Esophagus muscularis mucosa (tissue), 4 donors: ENCODE measurements at regions not wholly inside any gene's neighbourhood (a gene's known extent, or its start where the extent isn't known, plus 50 kb on each side); places are given as distances from the start of the nearest gene placed in this dataset.
"Not testable (repeated sequence)": the region's sequence is repeated elsewhere in the genome, so short reads cannot be mapped to it uniquely, and the experiment has no call there.

ENCODE experiments used
- DNase-seq: peaks from one replicate; pipeline ENCODE4 v3.0.0-alpha.2; 2017; ENCODE audit errors: extremely low spot score
- H3K27ac ChIP-seq, 4 donors: fragments of 200-600 bp; sonication (generic); replicated peaks in 1 of 4; 1 replicate in 3 of 4; 2 replicates in 1 of 4; pipeline ENCODE4 v1.5.1; 2016 to 2019; ENCODE audit warnings: mild to moderate bottlenecking in 1 of 4
- H3K27me3 ChIP-seq, 4 donors: fragments of 200-600 bp; sonication (generic); one replicate each; pipeline versions ENCODE4 v1.5.1 to v1.6.0; 2016 to 2019
- H3K36me3 ChIP-seq, 4 donors: fragments of 200-600 bp; sonication (generic); one replicate each; pipeline ENCODE4 v1.5.1; 2016 to 2019
- H3K4me1 ChIP-seq, 4 donors: fragments of 200-600 bp; sonication (generic); one replicate each; pipeline ENCODE4 v1.5.1; 2016 to 2019
- H3K4me3 ChIP-seq, 4 donors: fragments of 200-600 bp; sonication (generic); 1 replicate in 2 of 4; 2 replicates in 2 of 4; pipeline ENCODE4 v1.5.1; 2016 to 2019; ENCODE audit warnings: mild to moderate bottlenecking in 4 of 4, moderate library complexity in 1 of 4
- H3K9me3 ChIP-seq, 4 donors: fragments of 200-600 bp; sonication (generic); 1 replicate in 3 of 4; 2 replicates in 1 of 4; pipeline ENCODE4 v1.5.1; 2016 to 2019
- EP300 ChIP-seq: sonication (generic); formaldehyde crosslinking; IDR thresholded peaks from one replicate; pipeline ENCODE4 v1.6.1; 2017; ENCODE audit warnings: antibody characterized with exemption
- POLR2A ChIP-seq: fragments of 450-650 bp; IDR thresholded peaks from one replicate; pipeline ENCODE4 v1.6.1; 2017; ENCODE audit warnings: antibody characterized with exemption, moderate library complexity, mild to moderate bottlenecking, low read depth
- POLR2AphosphoS5 ChIP-seq, 2 donors: sonication (generic); formaldehyde crosslinking; IDR thresholded peaks; one replicate each; pipeline ENCODE4 v1.6.1; 2017; ENCODE audit warnings: antibody characterized with exemption in 2 of 2
- WGBS: methylation state at CpG from one replicate; pipeline ENCODE4 v1.1.5; 2018; 5-methylcytosine and 5-hydroxymethylcytosine counted together
- intact Hi-C: fragments of 100-400 bp; cut with DNase I; formaldehyde crosslinking; loops from one replicate; pipeline ENCODE4 v1.15.1; 2023
- TF ChIP-seq, protein P1 (sequence below), 3 experiments: fragments of 200-600 bp in 2 of 3; fragments of 450-650 bp in 1 of 3; sonication (generic) in 2 of 3; IDR thresholded peaks; one replicate each; pipeline ENCODE4 v1.5.1; 2017 to 2019; ENCODE audit warnings: antibody characterized with exemption in 3 of 3, mild to moderate bottlenecking in 2 of 3, moderate library complexity in 1 of 3

DNA sequence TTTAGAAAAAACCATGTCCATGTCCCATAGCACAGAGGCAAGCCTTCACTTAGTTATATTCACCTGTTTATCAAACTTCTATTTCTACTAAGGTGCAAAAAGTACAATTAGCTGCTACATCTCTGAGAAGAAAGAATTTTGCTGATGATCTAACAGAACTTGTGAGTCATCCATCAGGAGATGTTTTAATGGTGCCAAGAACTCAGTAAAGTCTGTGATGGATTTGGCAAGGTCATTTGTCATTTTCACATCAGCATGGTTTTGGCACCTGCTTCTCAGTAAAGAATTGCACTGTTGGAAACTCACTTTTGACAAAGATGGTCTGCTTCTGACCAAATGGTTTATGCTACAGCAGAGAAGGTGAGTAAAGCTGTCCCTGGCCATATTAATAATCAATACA lies 195.7 kb upstream of the TMEFF2 start:
- no peak for DNase-seq
- intact Hi-C loops: no loop called here
- H3K27me3 ChIP-seq: no peaks in the 10 kb centered on the region
- H3K9me3 ChIP-seq: no peaks in the 10 kb centered on the region
- no peaks in the 10 kb centered on the region for H3K4me1 ChIP-seq
- H3K27ac ChIP-seq: no peak overlapping the region
- TF ChIP-seq, protein P1, sequence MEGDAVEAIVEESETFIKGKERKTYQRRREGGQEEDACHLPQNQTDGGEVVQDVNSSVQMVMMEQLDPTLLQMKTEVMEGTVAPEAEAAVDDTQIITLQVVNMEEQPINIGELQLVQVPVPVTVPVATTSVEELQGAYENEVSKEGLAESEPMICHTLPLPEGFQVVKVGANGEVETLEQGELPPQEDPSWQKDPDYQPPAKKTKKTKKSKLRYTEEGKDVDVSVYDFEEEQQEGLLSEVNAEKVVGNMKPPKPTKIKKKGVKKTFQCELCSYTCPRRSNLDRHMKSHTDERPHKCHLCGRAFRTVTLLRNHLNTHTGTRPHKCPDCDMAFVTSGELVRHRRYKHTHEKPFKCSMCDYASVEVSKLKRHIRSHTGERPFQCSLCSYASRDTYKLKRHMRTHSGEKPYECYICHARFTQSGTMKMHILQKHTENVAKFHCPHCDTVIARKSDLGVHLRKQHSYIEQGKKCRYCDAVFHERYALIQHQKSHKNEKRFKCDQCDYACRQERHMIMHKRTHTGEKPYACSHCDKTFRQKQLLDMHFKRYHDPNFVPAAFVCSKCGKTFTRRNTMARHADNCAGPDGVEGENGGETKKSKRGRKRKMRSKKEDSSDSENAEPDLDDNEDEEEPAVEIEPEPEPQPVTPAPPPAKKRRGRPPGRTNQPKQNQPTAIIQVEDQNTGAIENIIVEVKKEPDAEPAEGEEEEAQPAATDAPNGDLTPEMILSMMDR (IDR thresholded peaks at IDR 0.05): no peak
- TF ChIP-seq EP300 (no peak), POLR2A (no peak)
- no peaks in the 10 kb centered on the region for H3K36me3 ChIP-seq
- H3K4me3 ChIP-seq: no peak overlapping the region

DNA sequence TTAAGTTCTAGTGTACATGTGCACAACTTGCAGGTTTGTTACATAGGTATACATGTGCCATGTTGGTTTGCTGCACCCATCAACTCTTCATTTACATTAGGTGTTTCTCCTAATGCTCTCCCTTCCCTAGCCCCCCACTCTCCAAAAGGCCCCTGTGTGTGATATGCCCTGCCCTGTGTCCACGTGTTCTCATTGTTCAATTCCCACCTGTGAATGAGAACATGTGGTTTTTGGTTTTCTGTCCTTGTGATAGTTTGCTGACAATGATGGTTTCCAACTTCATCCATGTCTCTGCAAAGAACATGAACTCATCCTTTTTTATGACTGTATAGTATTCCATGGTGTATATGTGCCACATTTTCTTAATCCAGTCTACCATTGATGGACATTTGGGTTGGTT lies 189.5 kb upstream of the TMEFF2 start:
- H3K27ac ChIP-seq, intact Hi-C loops: not testable (repeated sequence)
- WGBS: 90% methylated on average over 1 of the region's 1 CpG

DNA sequence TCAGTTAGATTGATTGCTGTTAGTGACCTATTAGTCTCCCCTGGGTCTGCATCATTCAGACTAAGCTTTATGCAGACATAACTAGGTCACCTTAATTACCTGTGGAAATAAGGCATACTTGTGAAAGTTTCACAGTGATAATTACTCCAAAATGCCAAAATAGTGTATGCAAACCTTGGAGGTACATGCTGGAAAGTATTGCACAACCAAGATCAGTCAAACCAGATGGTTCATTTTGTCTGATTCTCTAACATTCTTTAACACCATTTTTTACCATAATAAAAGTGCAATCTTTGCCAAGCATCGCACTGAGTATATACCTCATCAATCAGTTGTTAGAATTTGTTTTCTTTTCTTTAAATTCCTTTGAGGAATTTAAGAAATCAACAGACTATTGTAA lies 186.3 kb upstream of the TMEFF2 start:
- Histone ChIP-seq H3K9me3 (peaks cover 0 to 7% (median 0%) of the 10 kb centered on the region in 4 donors), H3K4me3 (no peak overlapping the region), H3K4me1 (no peaks in the 10 kb centered on the region), H3K27me3 (no peaks in the 10 kb centered on the region), H3K36me3 (no peaks in the 10 kb centered on the region), H3K27ac (no peak overlapping the region)
- no peak for DNase-seq
- intact Hi-C loops: no loop called here
- TF ChIP-seq, protein P1 (IDR thresholded peaks at IDR 0.05): no peak
- TF ChIP-seq POLR2A: no peak
- TF ChIP-seq POLR2AphosphoS5 (IDR thresholded peaks at IDR 0.05): no peak
- no peak for TF ChIP-seq EP300
- 30% methylated on average over 1 of the region's 1 CpG for WGBS

More for the DNA sequence above, 189.5 kb upstream of the TMEFF2 start:
- not testable (repeated sequence) for DNase-seq, H3K4me1 ChIP-seq, H3K27me3 ChIP-seq, H3K9me3 ChIP-seq, H3K4me3 ChIP-seq, H3K36me3 ChIP-seq

DNA sequence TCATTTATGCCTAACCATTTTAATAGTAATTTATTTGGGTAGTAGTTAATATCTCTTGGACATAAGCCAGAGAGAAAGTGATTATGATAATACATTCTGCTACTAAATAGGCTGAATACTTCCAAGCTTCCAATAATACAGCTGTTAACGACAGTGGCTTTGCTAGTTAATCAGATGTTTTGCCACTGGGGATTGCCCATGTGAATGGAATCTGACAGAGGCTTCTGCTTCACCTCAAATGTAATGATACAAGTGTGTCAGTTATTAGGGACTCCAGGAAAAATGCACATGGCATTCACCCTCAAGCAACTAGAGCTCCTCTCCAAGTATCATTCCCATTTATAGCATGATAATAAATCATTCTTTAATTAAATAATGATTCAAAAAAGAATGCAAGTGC lies 185.0 kb upstream of the TMEFF2 start:
- 76% methylated on average over 1 of the region's 1 CpG for WGBS
- H3K4me1 ChIP-seq: no peaks in the 10 kb centered on the region
- DNase-seq: no peak
- H3K4me3 ChIP-seq: no peak overlapping the region
- no peak for TF ChIP-seq POLR2AphosphoS5 (IDR thresholded peaks at IDR 0.05)
- no peak for TF ChIP-seq POLR2A
- TF ChIP-seq EP300: no peak
- TF ChIP-seq, protein P1 (IDR thresholded peaks at IDR 0.05): no peak
- no peaks in the 10 kb centered on the region for H3K27me3 ChIP-seq
- intact Hi-C loops: no loop called here
- H3K9me3 ChIP-seq: peaks cover 0 to 4% (median 0%) of the 10 kb centered on the region in 4 donors
- no peak overlapping the region for H3K27ac ChIP-seq
- no peaks in the 10 kb centered on the region for H3K36me3 ChIP-seq

DNA sequence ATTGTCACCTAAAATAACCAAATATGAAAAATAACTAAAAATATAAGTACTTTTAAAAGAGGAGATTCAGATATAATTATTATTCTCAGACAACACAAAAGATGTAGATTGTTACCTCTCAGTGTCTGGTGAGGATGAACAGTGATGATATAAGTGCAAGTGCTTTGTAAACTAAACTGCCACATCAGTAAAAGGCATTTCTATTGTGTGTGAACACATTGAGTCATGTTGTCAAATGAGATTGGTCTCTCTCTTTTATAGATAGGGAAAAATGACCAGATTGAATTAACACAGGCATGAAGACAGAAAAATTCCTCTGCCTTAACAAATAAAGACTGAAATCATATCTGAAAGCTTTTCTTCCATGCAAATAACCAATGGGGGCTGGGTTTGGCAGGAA lies 182.4 kb upstream of the TMEFF2 start:
- Histone ChIP-seq H3K4me1 (no peaks in the 10 kb centered on the region), H3K27me3 (no peaks in the 10 kb centered on the region), H3K36me3 (no peaks in the 10 kb centered on the region), H3K4me3 (no peak overlapping the region), H3K27ac (no peak overlapping the region), H3K9me3 (no peaks in the 10 kb centered on the region)
- intact Hi-C loops: no loop called here
- TF ChIP-seq POLR2AphosphoS5 (IDR thresholded peaks at IDR 0.05) (no peak), EP300 (no peak), POLR2A (no peak)
- TF ChIP-seq, protein P1 (IDR thresholded peaks at IDR 0.05): no peak
- DNase-seq: no peak
